ENCODE measurements at regions not wholly inside any gene's neighbourhood (a gene's known extent, or its start where the extent isn't known, plus 50 kb on each side); places are given as distances from the start of the nearest gene placed in this dataset.

GRCh38 chr18:51821610-51822009 lies 518.4 kb upstream of the DCC start:
- no peaks in the 10 kb centered on the region for H3K36me3 ChIP-seq
- DNase-seq (no peak), ATAC-seq (no peak)
- no peaks in the 10 kb centered on the region for H3K9me3 ChIP-seq
- no peaks in the 10 kb centered on the region for H3K4me1 ChIP-seq
- no peak overlapping the region for H3K27ac ChIP-seq
- TF ChIP-seq, protein P1, sequence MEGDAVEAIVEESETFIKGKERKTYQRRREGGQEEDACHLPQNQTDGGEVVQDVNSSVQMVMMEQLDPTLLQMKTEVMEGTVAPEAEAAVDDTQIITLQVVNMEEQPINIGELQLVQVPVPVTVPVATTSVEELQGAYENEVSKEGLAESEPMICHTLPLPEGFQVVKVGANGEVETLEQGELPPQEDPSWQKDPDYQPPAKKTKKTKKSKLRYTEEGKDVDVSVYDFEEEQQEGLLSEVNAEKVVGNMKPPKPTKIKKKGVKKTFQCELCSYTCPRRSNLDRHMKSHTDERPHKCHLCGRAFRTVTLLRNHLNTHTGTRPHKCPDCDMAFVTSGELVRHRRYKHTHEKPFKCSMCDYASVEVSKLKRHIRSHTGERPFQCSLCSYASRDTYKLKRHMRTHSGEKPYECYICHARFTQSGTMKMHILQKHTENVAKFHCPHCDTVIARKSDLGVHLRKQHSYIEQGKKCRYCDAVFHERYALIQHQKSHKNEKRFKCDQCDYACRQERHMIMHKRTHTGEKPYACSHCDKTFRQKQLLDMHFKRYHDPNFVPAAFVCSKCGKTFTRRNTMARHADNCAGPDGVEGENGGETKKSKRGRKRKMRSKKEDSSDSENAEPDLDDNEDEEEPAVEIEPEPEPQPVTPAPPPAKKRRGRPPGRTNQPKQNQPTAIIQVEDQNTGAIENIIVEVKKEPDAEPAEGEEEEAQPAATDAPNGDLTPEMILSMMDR (IDR thresholded peaks at IDR 0.05) = no peak
- TF ChIP-seq POLR2A (IDR thresholded peaks at IDR 0.05) = no peak
- intact Hi-C loops (cut with DNase I) = loop anchor here in 1 of 10 donors (10.0 kb wide), 1 partner anchor 63 kb away; no protein-coding TSS in a partner anchor
- 82 to 87% (median 84%) methylated on average over 1 of the region's 1 CpG for WGBS, 4 donors
- no peak overlapping the region for H3K4me3 ChIP-seq
- no peaks in the 10 kb centered on the region for H3K27me3 ChIP-seq

- no peak for ATAC-seq
- 28 to 53% (median 43%) methylated on average over 2 of the region's 2 CpGs for WGBS, 4 donors
Observed at GRCh38 chr18:51824746-51825145, 515.3 kb upstream of the DCC start.

GRCh38 chr18:51833850-51834249 lies 506.1 kb upstream of the DCC start:
- intact Hi-C loops (cut with DNase I) = no loop called here
- ATAC-seq = no peak
- Histone ChIP-seq H3K27ac (no peak overlapping the region), H3K36me3 (no peaks in the 10 kb centered on the region), H3K4me1 (no peaks in the 10 kb centered on the region), H3K4me3 (no peak overlapping the region), H3K9me3 (no peaks in the 10 kb centered on the region), H3K27me3 (no peaks in the 10 kb centered on the region)
- TF ChIP-seq POLR2A (IDR thresholded peaks at IDR 0.05) = no peak
- TF ChIP-seq, protein P1 (IDR thresholded peaks at IDR 0.05) = no peak
- WGBS, 4 donors = 57 to 65% (median 60%) methylated on average over 6 of the region's 6 CpGs
- no peak for DNase-seq

More at GRCh38 chr18:51824746-51825145, 515.3 kb upstream of the DCC start:
- Histone ChIP-seq H3K27me3 (no peaks in the 10 kb centered on the region), H3K4me3 (no peak overlapping the region), H3K27ac (no peak overlapping the region), H3K4me1 (no peaks in the 10 kb centered on the region), H3K9me3 (no peaks in the 10 kb centered on the region), H3K36me3 (no peaks in the 10 kb centered on the region)
- TF ChIP-seq, protein P1 (IDR thresholded peaks at IDR 0.05) = no peak
- TF ChIP-seq POLR2A (IDR thresholded peaks at IDR 0.05) = no peak
- intact Hi-C loops (cut with DNase I) = loop anchor here in 1 of 10 donors (10.0 kb wide), 1 partner anchor 60 kb away; no protein-coding TSS in a partner anchor
- DNase-seq = no peak

DNA sequence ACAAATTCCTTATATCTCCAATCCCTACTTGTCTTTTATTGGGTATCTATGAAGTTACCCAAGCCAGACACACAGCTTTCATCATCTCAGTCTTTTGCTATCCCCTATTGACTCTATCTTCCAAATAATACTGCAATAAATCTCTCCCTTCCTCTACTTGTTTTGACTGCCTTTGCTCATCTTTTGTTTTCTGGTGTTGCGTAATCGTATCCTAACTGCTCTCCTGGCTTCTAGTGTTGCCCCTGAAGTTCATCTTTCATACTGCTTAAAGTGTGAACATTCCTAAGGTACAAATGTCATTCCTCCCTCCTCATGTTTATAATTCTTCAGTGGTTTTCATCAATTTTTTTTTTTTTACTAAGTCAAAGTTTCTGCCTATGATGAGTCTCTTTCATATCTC lies 491.3 kb upstream of the DCC start:
- TF ChIP-seq, protein P1 (IDR thresholded peaks at IDR 0.05) = no peak
- TF ChIP-seq POLR2A (IDR thresholded peaks at IDR 0.05) = no peak
- ATAC-seq = no peak
- H3K4me3 ChIP-seq = no peak overlapping the region
- no peaks in the 10 kb centered on the region for H3K27me3 ChIP-seq
- H3K36me3 ChIP-seq = no peaks in the 10 kb centered on the region
- no peak for DNase-seq
- peaks cover 0 to 11% (median 0%) of the 10 kb centered on the region in 12 donors for H3K9me3 ChIP-seq
- H3K4me1 ChIP-seq = no peaks in the 10 kb centered on the region
- intact Hi-C loops (cut with DNase I) = no loop called here
- no peak overlapping the region for H3K27ac ChIP-seq
- 87 to 93% (median 90%) methylated on average over 2 of the region's 2 CpGs for WGBS, 4 donors

Measured in heart left ventricle (tissue), 16 donors.